G401 (cell line): ENCODE measurements at regions not wholly inside any gene's neighbourhood (a gene's known extent, or its start where the extent isn't known, plus 50 kb on each side); places are given as distances from the start of the nearest gene placed in this dataset.
"Not testable (repeated sequence)": the region's sequence is repeated elsewhere in the genome, so short reads cannot be mapped to it uniquely, and the experiment has no call there.

Experiments used
- DNase-seq: peaks from one replicate; pipeline ENCODE4 v3.0.0-alpha.2; 2015; ENCODE audit warnings: low spot score
- in situ Hi-C: cut with HindIII; loops from 2 replicates; pipeline ENCODE4 v1.10.0; 2016; ENCODE audit warnings: low sequenced_read_pairs, mixed read lengths

GRCh38 chrX:39487166-39487968 is 610.4 kb downstream of the BCOR start:
- no peak for DNase-seq
- in situ Hi-C loops: no loop called here

GRCh38 chrX:39487969-39488330 is 609.8 kb downstream of the BCOR start:
- in situ Hi-C loops: no loop called here
- no peak for DNase-seq

GRCh38 chrX:39491548-39492297 is 606.0 kb downstream of the BCOR start:
- in situ Hi-C loops: no loop called here
- no peak for DNase-seq

- in situ Hi-C loops: no loop called here
- peak; percentile 55 for DNase-seq
These were observed 605.1 kb downstream of the BCOR start for GRCh38 chrX:39492497-39493162.

- in situ Hi-C loops: no loop called here
- no peak for DNase-seq
These were observed 604.6 kb downstream of the BCOR start for GRCh38 chrX:39493168-39493567.

- DNase-seq, in situ Hi-C loops: not testable (repeated sequence)
These were observed 600.6 kb downstream of the BCOR start for GRCh38 chrX:39497117-39497516.

GRCh38 chrX:39497702-39498265 is 600.0 kb downstream of the BCOR start:
- in situ Hi-C loops: no loop called here
- DNase-seq: peak; percentile 39

GRCh38 chrX:39499996-39500395 is 597.8 kb downstream of the BCOR start:
- in situ Hi-C loops: no loop called here
- no peak for DNase-seq

- in situ Hi-C loops: no loop called here
These were observed 595.9 kb downstream of the BCOR start for GRCh38 chrX:39501822-39502221.

GRCh38 chrX:39502486-39502885 is 595.3 kb downstream of the BCOR start:
- DNase-seq: no peak

More at GRCh38 chrX:39501822-39502221, 595.9 kb downstream of the BCOR start:
- DNase-seq: no peak

GRCh38 chrX:39504227-39504626 is 593.5 kb downstream of the BCOR start:
- no peak for DNase-seq
- in situ Hi-C loops: no loop called here

More at GRCh38 chrX:39502486-39502885, 595.3 kb downstream of the BCOR start:
- in situ Hi-C loops: no loop called here

- in situ Hi-C loops: no loop called here
- DNase-seq: no peak
These were observed 592.9 kb downstream of the BCOR start for GRCh38 chrX:39504850-39505259.

- in situ Hi-C loops: no loop called here
- no peak for DNase-seq
These were observed 591.6 kb downstream of the BCOR start for GRCh38 chrX:39506131-39506530.

- in situ Hi-C loops: no loop called here
- no peak for DNase-seq
These were observed 590.7 kb downstream of the BCOR start for GRCh38 chrX:39507034-39507433.

GRCh38 chrX:39507617-39508299 is 590.0 kb downstream of the BCOR start:
- DNase-seq: no peak
- in situ Hi-C loops: no loop called here

GRCh38 chrX:39508300-39508692 is 589.5 kb downstream of the BCOR start:
- in situ Hi-C loops: no loop called here
- no peak for DNase-seq

- no peak for DNase-seq
- in situ Hi-C loops: no loop called here
These were observed 588.6 kb downstream of the BCOR start for GRCh38 chrX:39509157-39509556.

- DNase-seq: no peak
- in situ Hi-C loops: no loop called here
These were observed 583.9 kb downstream of the BCOR start for GRCh38 chrX:39513836-39514235.

- in situ Hi-C loops: no loop called here
- DNase-seq: no peak
These were observed 583.0 kb downstream of the BCOR start for GRCh38 chrX:39514801-39515200.
